Activated T-cell treated with anti-CD3 and anti-CD28 coated beads for 48 hours (primary cell): ENCODE measurements at regions not wholly inside any gene's neighbourhood (a gene's known extent, or its start where the extent isn't known, plus 50 kb on each side); places are given as distances from the start of the nearest gene placed in this dataset.

Experiments
- DNase-seq: peaks from one replicate; pipeline ENCODE4 v3.0.0-alpha.2; 2020; ENCODE audit warnings: low read depth

- no peak for DNase-seq
Observed at GRCh38 chr11:28674433-28675103, 566.4 kb downstream of the METTL15 start.

GRCh38 chr11:28673691-28674432 is 565.7 kb downstream of the METTL15 start:
- DNase-seq: no peak

DNA sequence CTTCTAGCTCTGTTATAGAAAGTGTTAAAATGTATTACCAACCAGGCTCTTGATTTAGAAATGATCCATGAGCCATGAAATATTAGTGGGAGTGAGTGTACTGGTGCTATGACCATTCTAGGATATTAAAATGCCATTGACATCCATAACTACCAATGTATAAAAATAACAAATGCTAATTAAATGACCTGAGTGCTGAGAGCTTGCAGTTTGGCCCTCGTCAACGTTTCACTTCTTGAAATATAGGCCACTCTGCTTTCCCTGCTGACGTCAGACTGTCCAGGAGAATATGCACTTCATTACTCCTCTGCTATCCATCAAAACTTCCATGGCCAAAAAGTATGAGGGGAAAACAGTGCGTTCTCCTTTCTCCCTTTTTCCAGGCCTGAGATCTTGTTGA is 563.1 kb downstream of the METTL15 start:
- DNase-seq: no peak

DNA sequence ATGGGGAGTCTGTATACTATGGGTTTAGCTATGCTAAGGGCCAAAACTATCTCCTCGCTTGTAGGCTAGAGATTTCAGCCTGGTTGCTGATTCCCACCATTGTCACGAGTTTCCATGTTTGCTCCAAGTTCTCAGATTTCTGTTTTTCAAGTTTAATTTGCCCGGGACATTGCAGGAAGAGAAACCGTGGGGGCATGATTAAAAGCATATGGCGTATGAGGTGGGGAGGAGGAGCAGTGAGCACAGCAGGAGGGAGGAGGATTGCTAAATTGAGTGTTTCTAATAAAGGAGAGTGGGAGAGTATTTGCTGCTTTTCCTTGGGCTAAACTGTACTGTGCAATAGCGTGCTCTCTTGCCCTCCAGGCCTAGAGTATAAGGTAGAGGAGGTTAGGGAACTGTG is 558.4 kb downstream of the METTL15 start:
- DNase-seq: no peak

- no peak for DNase-seq
Observed at GRCh38 chr11:28659716-28660348, 551.6 kb downstream of the METTL15 start.

- DNase-seq: no peak
Observed at GRCh38 chr11:28657378-28658030, 549.3 kb downstream of the METTL15 start.

DNA sequence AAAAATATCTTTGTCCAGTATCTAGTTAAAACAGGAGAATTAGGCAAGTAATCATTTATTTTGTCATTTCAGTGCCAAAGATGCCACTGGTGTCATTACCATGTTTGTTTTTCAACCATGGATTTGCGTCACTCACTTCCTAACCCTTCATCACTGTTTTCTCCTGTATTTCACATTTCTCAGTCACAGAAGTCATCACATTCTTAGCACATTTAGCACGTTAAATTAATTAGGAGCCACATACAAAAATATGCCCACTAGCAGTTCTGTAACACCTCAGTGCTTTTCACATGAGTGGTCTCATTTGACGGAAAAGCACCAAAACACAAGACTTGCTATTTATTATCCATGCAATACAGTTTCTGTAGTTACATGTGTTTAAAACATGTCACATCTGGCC is 546.0 kb downstream of the METTL15 start:
- DNase-seq: no peak

- DNase-seq: no peak
Observed at GRCh38 chr11:28649922-28650321, 541.7 kb downstream of the METTL15 start.

DNA sequence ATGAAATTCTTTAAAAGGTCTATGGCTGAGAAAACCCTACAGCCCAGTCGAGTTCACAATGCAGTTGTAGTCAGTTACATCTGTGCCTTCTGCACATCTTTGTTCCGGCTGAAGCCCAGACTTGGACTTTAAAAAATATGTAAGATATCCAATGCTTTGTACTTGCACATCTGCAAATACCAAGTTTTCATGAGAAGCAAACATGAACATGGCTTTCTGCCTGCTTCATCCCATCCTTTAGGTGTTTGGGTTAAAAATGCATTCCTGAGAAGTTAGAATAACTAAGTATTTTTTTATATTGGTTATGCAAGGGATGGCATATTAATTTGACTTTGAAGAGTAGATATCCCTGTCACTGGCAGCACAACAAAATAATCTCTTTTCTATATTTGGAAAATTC is 528.4 kb downstream of the METTL15 start:
- DNase-seq: no peak

DNA sequence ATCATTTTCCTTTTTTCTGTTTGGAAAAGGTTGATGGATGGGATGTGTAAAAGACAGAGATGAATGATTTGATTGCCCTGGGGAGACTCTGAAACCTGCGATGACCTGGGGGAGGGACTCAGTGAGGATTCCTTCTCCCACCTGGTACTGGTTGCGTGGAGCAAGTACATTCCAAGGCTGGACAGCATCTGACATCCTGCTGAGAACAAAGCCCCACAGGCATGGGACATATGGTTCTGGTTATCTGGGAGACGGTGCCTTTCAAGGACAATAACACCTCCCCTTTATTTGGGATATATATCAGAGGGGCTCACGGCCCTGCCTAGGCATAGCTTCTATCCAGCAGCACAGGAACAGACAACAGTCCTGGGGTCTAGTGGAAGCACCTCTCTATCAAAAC is 527.8 kb downstream of the METTL15 start:
- no peak for DNase-seq

- no peak for DNase-seq
Observed at GRCh38 chr11:28632338-28632737, 524.1 kb downstream of the METTL15 start.

- DNase-seq: no peak
Observed at GRCh38 chr11:28631148-28631547, 523.0 kb downstream of the METTL15 start.

- no peak for DNase-seq
Observed at GRCh38 chr11:28629235-28629634, 521.0 kb downstream of the METTL15 start.

GRCh38 chr11:28628412-28628811 is 520.2 kb downstream of the METTL15 start:
- DNase-seq: no peak

GRCh38 chr11:28627690-28628255 is 519.6 kb downstream of the METTL15 start:
- DNase-seq: no peak

- no peak for DNase-seq
Observed at GRCh38 chr11:28625532-28625931, 517.3 kb downstream of the METTL15 start.

DNA sequence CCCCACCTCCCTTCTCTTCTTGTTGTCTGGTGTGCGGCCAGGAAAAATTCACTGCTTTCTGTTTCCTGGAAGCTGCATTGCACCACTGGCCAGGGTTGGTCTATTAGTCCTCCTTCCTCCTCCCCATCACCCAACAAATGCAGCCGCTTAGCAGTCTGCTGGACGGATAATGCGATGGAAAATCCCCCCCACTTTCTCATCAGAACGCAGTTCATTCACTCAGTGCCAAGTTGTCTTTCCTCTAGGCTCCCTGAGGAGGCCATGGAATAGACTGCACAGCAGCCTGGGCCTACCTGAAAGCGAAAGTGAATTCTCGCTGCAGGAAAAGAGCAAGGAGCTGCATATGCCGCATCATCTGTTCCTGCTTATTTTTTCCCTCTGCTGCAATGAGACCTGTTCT is 513.6 kb downstream of the METTL15 start:
- DNase-seq: no peak

DNA sequence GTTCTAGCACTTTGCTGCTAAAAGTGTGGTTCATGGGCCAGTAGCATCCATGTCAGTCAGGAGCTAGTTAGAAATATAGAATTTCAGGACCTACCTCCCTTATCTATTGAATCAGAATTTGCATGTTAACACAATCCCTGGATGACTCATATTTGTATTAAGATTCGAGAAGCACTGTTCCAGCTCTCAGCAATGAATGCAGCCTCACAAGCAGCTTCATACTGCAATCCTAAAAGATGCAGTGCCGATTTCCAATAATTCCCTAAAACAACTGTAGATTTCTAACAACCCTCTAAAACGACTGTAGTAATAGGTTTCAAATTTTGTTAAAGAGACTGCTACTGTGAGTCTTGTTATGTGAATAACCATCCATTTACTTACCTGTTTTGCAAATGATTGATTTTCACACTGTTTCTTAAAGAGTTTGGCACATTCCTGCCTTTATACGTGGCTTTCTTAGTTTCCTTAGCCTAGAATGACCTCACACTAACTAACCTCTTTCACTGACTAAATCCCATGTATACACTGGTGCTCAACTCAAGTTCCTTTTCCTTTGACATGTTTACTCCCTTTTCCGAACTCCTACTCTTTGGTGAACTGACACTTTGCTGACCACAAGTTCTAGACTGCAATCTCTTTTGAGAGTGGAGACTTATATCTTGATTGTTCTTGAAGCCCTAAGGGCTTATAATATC is 511.8 kb downstream of the METTL15 start:
- DNase-seq: no peak

- DNase-seq: no peak
Observed at GRCh38 chr11:28618416-28618815, 510.2 kb downstream of the METTL15 start.

- no peak for DNase-seq
Observed at GRCh38 chr11:28616160-28616965, 508.2 kb downstream of the METTL15 start.

DNA sequence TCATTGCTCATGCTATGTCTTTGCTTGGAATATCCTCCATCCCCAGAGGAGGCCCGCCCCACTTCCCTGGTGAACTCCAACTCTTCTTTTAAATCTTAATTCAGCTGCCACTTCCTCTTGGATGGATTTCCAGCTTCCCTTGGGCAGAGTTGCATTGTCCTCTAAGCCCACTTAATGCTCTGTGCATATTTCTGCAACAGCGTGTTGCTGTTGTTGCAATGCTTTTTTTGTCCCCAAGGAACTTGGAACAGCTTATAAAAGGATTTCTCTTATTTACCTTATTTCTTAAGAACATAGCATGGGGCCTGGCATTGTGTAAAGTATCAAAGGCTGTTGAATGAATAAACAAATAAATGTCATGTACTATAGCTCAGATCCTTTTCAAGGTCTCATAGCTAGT is 507.4 kb downstream of the METTL15 start:
- no peak for DNase-seq
